Psoas muscle (tissue), 7 donors: ENCODE measurements at regions not wholly inside any gene's neighbourhood (a gene's known extent, or its start where the extent isn't known, plus 50 kb on each side); places are given as distances from the start of the nearest gene placed in this dataset.

Source experiments
- ATAC-seq, 4 donors: fragments of 200-7000 bp; cut with Tn5 transposase; one replicate each; pipeline ENCODE4 v1.9.1; 2020; ENCODE audit warnings: moderate library complexity in 3 of 4, mild to moderate bottlenecking in 2 of 4
- DNase-seq, 2 donors: peaks; one replicate each; pipeline ENCODE4 v3.0.0-alpha.2; 2020
- H3K27ac ChIP-seq: fragments of 200-600 bp; one replicate; pipeline ENCODE4 v1.8.0; 2022
- H3K27me3 ChIP-seq, 3 donors: fragments of 200-600 bp in 1 of 3; one replicate each; pipeline versions ENCODE4 v1.6.1 to v1.8.0; 2013 to 2022; ENCODE audit warnings: low read length in 2 of 3, mild to moderate bottlenecking in 2 of 3, moderate library complexity in 1 of 3; ENCODE audit not compliant: insufficient read depth in 3 of 3
- H3K36me3 ChIP-seq, 2 donors: fragments of 200-600 bp in 1 of 2; one replicate each; pipeline versions ENCODE4 v1.6.1 to v1.8.0; 2013 to 2022; ENCODE audit warnings: low read depth in 1 of 2, mild to moderate bottlenecking in 1 of 2, moderate library complexity in 1 of 2; ENCODE audit not compliant: insufficient read depth in 1 of 2
- H3K4me1 ChIP-seq: fragments of 200-600 bp; one replicate; pipeline ENCODE4 v1.8.0; 2022
- H3K4me3 ChIP-seq: fragments of 200-600 bp; one replicate; pipeline ENCODE4 v1.8.0; 2022; ENCODE audit warnings: mild to moderate bottlenecking
- H3K9me3 ChIP-seq: fragments of 200-600 bp; one replicate; pipeline ENCODE4 v1.8.0; 2022
- CTCF ChIP-seq: fragments of 200-600 bp; IDR thresholded peaks from one replicate; pipeline ENCODE4 v1.8.0; 2022; ENCODE audit warnings: antibody characterized with exemption
- whole genome bisulfite sequencing, 3 donors: extraction: QIAGEN DNeasy Blood & Tissue Kit; methylation state at CpG; one replicate each; pipeline versions ENCODE4 v1.1.6 to v1.1.7; 2013; 5-methylcytosine and 5-hydroxymethylcytosine counted together
- intact Hi-C, 2 donors: fragments of 100-400 bp; cut with DNase I; formaldehyde crosslinking; loops; one replicate each; pipeline versions ENCODE4 v1.11.0 to v1.14.2; 2022
- donor health status: healthy with polysubstance abuse.
- donor health status: DM: no; HTN: no; CAD: no; lungs with moderate emphysema.
- donor health status: Bipolar disorder and iron deficiency.
- donor health status: healthy.
- donor health status: DM: yes; HTN: yes; CAD: no.
- donor health status: DM: no; HTN: no; CAD: no.
- donor health status: DM: yes; HTN: yes; CAD: no.

GRCh38 chr14:65972346-65972870 lies 513.8 kb upstream of the CCDC196 start:
- Histone ChIP-seq H3K27ac (no peak overlapping the region), H3K27me3 (peaks cover 0 to 9% (median 0%) of the 10 kb centered on the region in 3 donors), H3K9me3 (no peaks in the 10 kb centered on the region), H3K36me3 (no peaks in the 10 kb centered on the region), H3K4me3 (no peak overlapping the region), H3K4me1 (no peaks in the 10 kb centered on the region)
- ATAC-seq (no peak), DNase-seq (no peak)
- TF ChIP-seq CTCF = no peak
- 49 to 57% (median 53%) methylated on average over 4 of the region's 4 CpGs for WGBS, 3 donors
- intact Hi-C loops = no loop called here

- intact Hi-C loops = no loop called here
- WGBS, 3 donors = 56 to 66% (median 60%) methylated on average over 3 of the region's 3 CpGs
- no peak for TF ChIP-seq CTCF
These were observed 513.3 kb upstream of the CCDC196 start for GRCh38 chr14:65972891-65973290.

DNA sequence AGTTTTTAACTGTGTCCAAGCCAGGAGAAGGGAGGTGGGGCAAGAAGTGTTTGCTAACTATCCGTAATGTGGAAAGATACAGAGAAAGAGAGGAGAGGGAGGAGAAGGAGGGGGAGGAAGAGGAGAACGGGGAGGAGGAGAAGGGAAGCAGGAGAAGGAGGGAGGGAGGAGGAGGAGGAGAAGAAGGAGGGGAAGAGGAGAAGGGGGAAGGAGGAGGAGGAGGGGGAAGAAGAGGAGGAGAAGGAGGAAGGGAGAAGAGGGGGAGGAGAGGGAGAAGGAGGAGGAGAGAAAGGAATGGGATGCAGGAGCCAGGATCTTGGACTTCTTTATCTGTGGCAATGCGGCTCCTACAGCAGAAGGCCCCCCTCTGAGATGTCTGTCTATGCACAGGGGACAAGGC lies 510.3 kb upstream of the CCDC196 start:
- no peak for DNase-seq
- intact Hi-C loops = no loop called here
- no peak for ATAC-seq
- no peak overlapping the region for H3K27ac ChIP-seq
- 43 to 46% (median 45%) methylated on average over 3 of the region's 3 CpGs for WGBS, 3 donors
- no peak overlapping the region for H3K4me3 ChIP-seq
- no peaks in the 10 kb centered on the region for H3K4me1 ChIP-seq
- H3K9me3 ChIP-seq = no peaks in the 10 kb centered on the region
- H3K36me3 ChIP-seq = no peaks in the 10 kb centered on the region
- TF ChIP-seq CTCF = no peak
- H3K27me3 ChIP-seq = peaks cover 0 to 9% (median 0%) of the 10 kb centered on the region in 3 donors

More at GRCh38 chr14:65972891-65973290, 513.3 kb upstream of the CCDC196 start:
- DNase-seq = no peak
- no peaks in the 10 kb centered on the region for H3K4me1 ChIP-seq
- H3K27ac ChIP-seq = no peak overlapping the region
- H3K9me3 ChIP-seq = no peaks in the 10 kb centered on the region
- no peak overlapping the region for H3K4me3 ChIP-seq
- H3K36me3 ChIP-seq = no peaks in the 10 kb centered on the region
- H3K27me3 ChIP-seq = peaks cover 0 to 9% (median 0%) of the 10 kb centered on the region in 3 donors
- no peak for ATAC-seq

DNA sequence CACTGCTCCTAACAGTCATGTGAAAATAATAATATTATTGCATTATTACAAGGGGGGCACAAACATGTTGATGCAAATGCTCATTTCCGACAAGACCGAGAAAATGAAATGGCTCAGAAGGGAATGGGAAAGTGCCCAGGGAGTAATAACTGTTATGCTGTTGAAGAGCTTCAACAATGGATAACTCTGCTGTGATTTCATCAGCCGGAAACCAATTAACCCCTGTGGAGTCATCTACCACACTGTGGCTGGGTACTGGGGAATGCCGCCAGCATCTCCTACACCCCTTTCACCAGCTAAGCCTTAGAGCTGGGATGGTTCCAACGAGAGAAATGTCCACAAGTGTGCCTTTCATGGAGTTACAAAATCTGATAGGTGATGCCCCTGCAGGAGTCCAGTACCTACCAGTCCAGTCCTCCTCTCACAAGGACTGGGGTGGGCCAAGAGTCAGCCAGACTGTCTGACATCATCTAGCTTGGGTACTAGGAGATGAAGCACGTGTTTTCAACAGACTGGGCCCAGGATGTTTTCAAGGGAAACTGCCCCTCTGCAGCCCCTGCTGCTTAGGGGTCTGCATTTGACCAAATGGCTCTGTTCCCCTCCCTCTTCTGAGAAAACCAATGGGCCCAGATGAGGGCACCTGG lies 509.3 kb upstream of the CCDC196 start:
- Histone ChIP-seq H3K9me3 (no peaks in the 10 kb centered on the region), H3K36me3 (no peaks in the 10 kb centered on the region), H3K4me3 (no peak overlapping the region), H3K27ac (no peak overlapping the region), H3K4me1 (no peaks in the 10 kb centered on the region), H3K27me3 (peaks cover 0 to 9% (median 0%) of the 10 kb centered on the region in 3 donors)
- intact Hi-C loops = no loop called here
- no peak for TF ChIP-seq CTCF
- DNase-seq (no peak), ATAC-seq (no peak)
- 67 to 70% (median 67%) methylated on average over 6 of the region's 6 CpGs for WGBS, 3 donors
